GM12872 (cell line): ENCODE measurements at regions not wholly inside any gene's neighbourhood (a gene's known extent, or its start where the extent isn't known, plus 50 kb on each side); places are given as distances from the start of the nearest gene placed in this dataset.

Source experiments
- CTCF ChIP-seq: IDR thresholded peaks from 3 replicates; pipeline ENCODE4 v1.5.1; 2011; ENCODE audit warnings: low read depth, mild to moderate bottlenecking, low read length, moderate library complexity; ENCODE audit not compliant: insufficient read depth

DNA sequence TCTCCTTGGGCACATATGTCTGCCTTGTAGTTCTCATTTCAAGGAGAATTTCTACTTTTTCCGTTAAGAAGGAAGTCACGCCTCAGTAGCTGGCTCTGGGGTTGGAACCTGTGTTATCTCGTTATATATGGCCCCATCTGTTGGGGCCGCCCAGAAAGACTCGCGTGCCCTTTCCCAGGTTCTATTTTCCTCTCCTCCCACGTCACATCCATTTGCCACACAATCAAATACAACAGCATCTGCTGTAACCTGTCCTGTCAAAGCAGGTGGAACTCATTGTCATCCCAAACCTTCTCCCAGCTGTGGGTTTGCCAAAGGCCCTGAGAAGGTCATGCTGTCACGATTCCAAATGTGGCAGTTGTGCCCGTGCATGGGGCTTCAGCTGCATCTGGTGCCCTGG lies 213.1 kb upstream of the ZBED5 start:
- TF ChIP-seq CTCF, result no peak

- TF ChIP-seq CTCF, result no peak
These were observed 212.3 kb upstream of the ZBED5 start for GRCh38 chr11:11069841-11070835.

- TF ChIP-seq CTCF, result no peak
These were observed 210.3 kb upstream of the ZBED5 start for GRCh38 chr11:11068113-11068512.

GRCh38 chr11:11065396-11065795 lies 207.5 kb upstream of the ZBED5 start:
- no peak for TF ChIP-seq CTCF

DNA sequence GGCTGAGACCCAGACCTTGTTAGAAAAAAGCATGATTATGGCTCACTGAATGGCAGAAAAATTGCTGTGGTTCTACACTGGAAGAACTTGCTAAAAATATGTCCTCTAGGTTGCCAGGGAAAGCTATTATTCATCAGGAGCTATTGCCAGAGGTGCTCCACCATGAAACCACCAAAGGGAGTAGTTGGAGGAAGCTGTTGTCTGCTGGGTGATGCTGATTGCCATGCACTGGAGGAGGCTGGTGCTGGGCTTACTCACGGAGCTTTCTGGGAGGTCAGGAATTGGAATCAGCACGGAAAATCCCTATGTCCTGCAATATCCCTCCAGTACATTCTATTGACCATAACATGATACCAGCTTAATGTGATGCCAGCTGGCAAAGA lies 199.6 kb upstream of the ZBED5 start:
- TF ChIP-seq CTCF, result no peak

DNA sequence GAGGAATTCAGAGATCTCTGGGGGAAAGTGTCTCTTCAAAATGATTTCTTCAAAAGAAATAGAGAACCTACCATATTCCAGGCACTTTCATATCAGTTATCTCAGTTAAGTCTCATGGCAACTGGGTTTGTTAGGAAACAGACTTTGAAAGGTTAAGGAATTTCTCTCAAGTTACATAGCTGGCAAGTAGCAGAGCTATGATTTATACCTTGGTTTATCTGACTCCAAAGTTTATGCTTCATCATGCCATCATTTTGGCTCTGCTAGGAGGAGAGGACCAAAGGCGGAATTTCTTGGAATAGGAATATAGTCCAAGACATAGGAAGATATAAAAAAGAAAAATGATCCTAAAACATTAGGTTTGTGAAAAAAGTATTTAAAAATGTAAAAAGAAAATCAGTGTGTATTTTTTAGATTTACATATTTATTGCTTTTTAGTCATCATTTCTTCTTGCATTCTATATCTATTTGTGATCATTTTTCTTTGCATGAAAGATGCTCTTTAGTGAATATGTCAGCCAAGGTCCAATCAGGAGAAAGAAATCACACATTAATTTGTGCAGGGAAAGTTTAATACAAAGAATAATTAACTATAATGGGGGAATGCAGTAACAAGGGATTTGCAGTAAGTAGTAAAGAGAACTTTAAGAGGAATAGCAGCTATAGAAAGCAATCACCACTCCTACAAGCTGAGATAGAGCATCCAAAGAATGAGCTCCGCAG lies 199.1 kb upstream of the ZBED5 start:
- TF ChIP-seq CTCF, result no peak

DNA sequence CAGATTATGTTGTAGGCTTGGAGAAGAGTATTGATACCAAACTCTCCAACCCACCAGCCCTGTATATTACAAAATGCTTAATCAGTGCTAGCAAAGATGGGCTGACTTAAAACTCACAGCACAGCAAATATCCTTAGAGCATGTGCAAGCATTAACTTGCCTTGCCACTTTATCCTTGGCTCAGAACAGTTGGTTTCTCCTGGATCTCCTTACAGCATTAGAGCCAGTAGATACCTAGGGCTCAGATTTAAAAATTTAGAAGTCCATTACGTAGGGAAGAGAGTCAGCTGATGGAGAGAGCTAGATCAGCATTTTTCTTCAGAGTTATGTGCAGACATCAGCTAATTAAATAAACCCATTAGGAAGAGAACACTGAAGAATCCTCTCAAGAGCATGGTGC lies 198.5 kb upstream of the ZBED5 start:
- no peak for TF ChIP-seq CTCF
